GM12892 (cell line): ENCODE measurements at regions not wholly inside any gene's neighbourhood (a gene's known extent, or its start where the extent isn't known, plus 50 kb on each side); places are given as distances from the start of the nearest gene placed in this dataset.

ENCODE experiments used
- POLR2A ChIP-seq: IDR thresholded peaks from 2 replicates; pipeline ENCODE4 v1.6.1; 2011; ENCODE audit warnings: low read depth, low read length, control low read depth
- POLR2AphosphoS5 ChIP-seq: IDR thresholded peaks from 2 replicates; pipeline ENCODE4 v1.6.1; 2011; ENCODE audit warnings: low read depth, low read length, control low read depth

DNA sequence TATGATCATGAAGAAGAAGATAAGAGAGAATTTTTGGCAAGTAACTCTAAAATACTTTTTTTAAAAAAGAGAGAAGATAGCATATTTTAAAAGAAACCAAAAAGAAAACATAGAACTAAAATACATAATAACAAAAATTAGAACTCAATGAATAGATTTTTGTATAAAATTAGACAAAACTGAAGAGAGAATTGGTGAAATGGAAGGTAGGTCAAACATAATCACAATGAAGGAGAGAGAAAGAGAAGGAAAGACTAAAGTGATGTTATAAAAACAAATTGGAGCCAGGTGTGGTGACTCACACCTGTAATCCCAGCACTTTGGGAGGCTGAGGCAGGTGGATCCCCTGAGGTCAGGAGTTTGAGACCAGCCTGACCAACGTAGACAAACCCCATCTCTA, 211.5 kb downstream of the AXIN2 start:
- TF ChIP-seq POLR2A (no peak), POLR2AphosphoS5 (no peak)
